PC-3 (cell line): ENCODE measurements at regions not wholly inside any gene's neighbourhood (a gene's known extent, or its start where the extent isn't known, plus 50 kb on each side); places are given as distances from the start of the nearest gene placed in this dataset.

Experiments used
- ATAC-seq: fragments of 200-7000 bp; cut with Tn5 transposase; 2 replicates; pipeline ENCODE4 v1.9.1; 2020; ENCODE audit warnings: mild to moderate bottlenecking, moderate library complexity
- BruUV-seq: library from RNA; stranded (reverse); fragments of 400-500 nt; replicated peaks from 2 replicates; lab custom pipeline; 2021; lab: Mats Ljungman, UMichigan
- CTCF ChIA-PET: fragments of 300-600 bp; sonication (Branson Sonifier 250); formaldehyde crosslinking; loops from one replicate; lab custom pipeline; 2022; ENCODE audit warnings: antibody characterized with exemption; lab: Charles Lee
- POLR2A ChIA-PET: fragments of 300-600 bp; sonication (Branson Sonifier 250); formaldehyde crosslinking; loops from one replicate; lab custom pipeline; 2022; ENCODE audit warnings: antibody characterized with exemption; ENCODE audit not compliant: unreplicated experiment; lab: Charles Lee
- DNase-seq: peaks from one replicate; pipeline ENCODE4 v3.0.0-alpha.2; 2015
- H2AFZ ChIP-seq: fragments of 300-600 bp; sonication (generic); 2 replicates; pipeline ENCODE4 v1.6.0; 2016; ENCODE audit warnings: antibody characterized with exemption, low read length
- H3F3A ChIP-seq: fragments of 300-600 bp; sonication (generic); one replicate; pipeline ENCODE4 v1.6.0; 2017; ENCODE audit warnings: antibody characterized with exemption, low read length, control low read depth, mild to moderate bottlenecking; ENCODE audit not compliant: unreplicated experiment
- H3K27ac ChIP-seq: fragments of 300-600 bp; sonication (generic); 2 replicates; pipeline ENCODE4 v1.5.1; 2016; ENCODE audit warnings: mild to moderate bottlenecking, low read length
- H3K27me3 ChIP-seq: fragments of 300-600 bp; sonication (generic); 2 replicates; pipeline ENCODE4 v1.6.1; 2016; ENCODE audit warnings: low read length, mixed read lengths
- H3K36me3 ChIP-seq: fragments of 300-600 bp; sonication (generic); 2 replicates; pipeline ENCODE4 v1.6.1; 2016; ENCODE audit warnings: low read depth, mixed run types, low read length, mixed read lengths
- H3K4me1 ChIP-seq: fragments of 300-600 bp; sonication (generic); 2 replicates; pipeline ENCODE4 v1.5.1; 2016; ENCODE audit warnings: low read length; ENCODE audit not compliant: insufficient read depth
- H3K4me2 ChIP-seq: fragments of 300-600 bp; sonication (generic); 2 replicates; pipeline ENCODE4 v1.6.0; 2016; ENCODE audit warnings: low read length
- H3K4me3 ChIP-seq: fragments of 300-600 bp; sonication (generic); 2 replicates; pipeline ENCODE4 v1.5.1; 2016; ENCODE audit warnings: mild to moderate bottlenecking, low read length, mixed read lengths
- H3K79me2 ChIP-seq: fragments of 300-600 bp; sonication (generic); 2 replicates; pipeline ENCODE4 v1.6.1; 2017; ENCODE audit warnings: low read length, mixed read lengths
- H3K9ac ChIP-seq: fragments of 300-600 bp; sonication (generic); 2 replicates; pipeline ENCODE4 v1.6.0; 2016; ENCODE audit warnings: mild to moderate bottlenecking, low read length
- H3K9me2 ChIP-seq: fragments of 300-600 bp; sonication (generic); replicated peaks from 2 replicates; pipeline ENCODE4 v1.6.1; 2016; ENCODE audit warnings: mixed run types, low read length, mixed read lengths
- H3K9me3 ChIP-seq: fragments of 300-600 bp; sonication (generic); 2 replicates; pipeline ENCODE4 v1.6.1; 2016; ENCODE audit warnings: low read length, mixed read lengths
- H4K20me1 ChIP-seq: fragments of 300-600 bp; sonication (generic); 2 replicates; pipeline ENCODE4 v1.6.1; 2016; ENCODE audit warnings: low read length, mixed read lengths
- EZH2 ChIP-seq: fragments of 300-600 bp; sonication (generic); IDR thresholded peaks from one replicate; pipeline ENCODE4 v1.6.1; 2017; ENCODE audit warnings: antibody characterized with exemption, mild to moderate bottlenecking, low read length; ENCODE audit not compliant: unreplicated experiment
- EZH2phosphoT487 ChIP-seq: fragments of 300-600 bp; sonication (generic); IDR thresholded peaks from 2 replicates; pipeline ENCODE4 v1.6.1; 2018; ENCODE audit warnings: mild to moderate bottlenecking, antibody characterized with exemption, low read length, borderline replicate concordance
- intact Hi-C: fragments of 100-400 bp; cut with micrococcal nuclease; formaldehyde crosslinking; loops from 2 replicates; pipeline ENCODE4 v1.9.0; 2023
- TF ChIP-seq, protein P1 (sequence below): fragments of 300-600 bp; sonication (generic); conservative IDR thresholded peaks from 2 replicates; pipeline ENCODE4 v1.5.1; 2017; ENCODE audit warnings: antibody characterized with exemption, low read depth, mild to moderate bottlenecking, low read length

- no peaks in the 10 kb centered on the region for H3K27me3 ChIP-seq
- H3K4me3 ChIP-seq: no peak overlapping the region
- H3K27ac ChIP-seq: no peak overlapping the region
- no peaks in the 10 kb centered on the region for H3K79me2 ChIP-seq
- intact Hi-C loops: no loop called here
- ChIA-PET POLR2A (no interaction called here), CTCF (no interaction called here)
- ATAC-seq: no peak
- H3K9ac ChIP-seq: no peak overlapping the region
- TF ChIP-seq EZH2 (no peak), EZH2phosphoT487 (no peak)
- TF ChIP-seq, protein P1, sequence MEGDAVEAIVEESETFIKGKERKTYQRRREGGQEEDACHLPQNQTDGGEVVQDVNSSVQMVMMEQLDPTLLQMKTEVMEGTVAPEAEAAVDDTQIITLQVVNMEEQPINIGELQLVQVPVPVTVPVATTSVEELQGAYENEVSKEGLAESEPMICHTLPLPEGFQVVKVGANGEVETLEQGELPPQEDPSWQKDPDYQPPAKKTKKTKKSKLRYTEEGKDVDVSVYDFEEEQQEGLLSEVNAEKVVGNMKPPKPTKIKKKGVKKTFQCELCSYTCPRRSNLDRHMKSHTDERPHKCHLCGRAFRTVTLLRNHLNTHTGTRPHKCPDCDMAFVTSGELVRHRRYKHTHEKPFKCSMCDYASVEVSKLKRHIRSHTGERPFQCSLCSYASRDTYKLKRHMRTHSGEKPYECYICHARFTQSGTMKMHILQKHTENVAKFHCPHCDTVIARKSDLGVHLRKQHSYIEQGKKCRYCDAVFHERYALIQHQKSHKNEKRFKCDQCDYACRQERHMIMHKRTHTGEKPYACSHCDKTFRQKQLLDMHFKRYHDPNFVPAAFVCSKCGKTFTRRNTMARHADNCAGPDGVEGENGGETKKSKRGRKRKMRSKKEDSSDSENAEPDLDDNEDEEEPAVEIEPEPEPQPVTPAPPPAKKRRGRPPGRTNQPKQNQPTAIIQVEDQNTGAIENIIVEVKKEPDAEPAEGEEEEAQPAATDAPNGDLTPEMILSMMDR: no peak
- no peaks in the 10 kb centered on the region for H3K4me1 ChIP-seq
- H4K20me1 ChIP-seq: no peaks in the 10 kb centered on the region
- H3K36me3 ChIP-seq: no peaks in the 10 kb centered on the region
- DNase-seq: no peak
- H3K9me2 ChIP-seq: no peaks in the 10 kb centered on the region
- H3K4me2 ChIP-seq: no peak overlapping the region
- no peak overlapping the region for H2AFZ ChIP-seq
- H3F3A ChIP-seq: no peaks in the 10 kb centered on the region
- H3K9me3 ChIP-seq: no peaks in the 10 kb centered on the region
- BruUV-seq: no TSS peak
These were observed 100.6 kb upstream of the ELMO1 start for GRCh38 chr7:37549076-37549931.

DNA sequence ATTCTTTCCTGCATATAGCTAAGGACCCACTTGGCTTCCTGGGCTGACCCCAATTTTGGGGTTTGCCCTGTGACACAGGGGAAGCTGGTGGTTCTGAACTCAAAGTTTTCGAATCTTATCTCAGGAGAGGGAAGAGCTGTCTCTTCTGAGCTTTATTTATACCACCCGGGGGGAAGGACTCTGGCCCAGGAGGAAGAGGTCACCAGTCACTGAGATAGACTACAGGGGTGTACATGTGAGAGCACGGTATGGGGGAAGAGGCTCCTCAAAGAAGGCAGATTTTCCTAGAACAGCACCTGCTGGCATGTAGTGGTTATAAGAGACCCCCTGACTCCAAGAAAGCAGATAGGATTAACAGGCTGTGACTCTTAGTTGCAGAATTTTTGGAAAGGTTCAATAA lies 101.8 kb upstream of the ELMO1 start:
- ATAC-seq: no peak

More for the DNA sequence above, 101.8 kb upstream of the ELMO1 start:
- Histone ChIP-seq H3K4me3 (no peak overlapping the region), H3K27me3 (no peaks in the 10 kb centered on the region), H3K4me2 (no peak overlapping the region), H3K27ac (no peak overlapping the region), H3K79me2 (no peaks in the 10 kb centered on the region), H3K9me3 (no peaks in the 10 kb centered on the region), H2AFZ (no peak overlapping the region), H3K36me3 (no peaks in the 10 kb centered on the region), H3K4me1 (no peaks in the 10 kb centered on the region), H4K20me1 (no peaks in the 10 kb centered on the region), H3F3A (no peaks in the 10 kb centered on the region), H3K9ac (no peak overlapping the region), H3K9me2 (no peaks in the 10 kb centered on the region)
- no TSS peak for BruUV-seq
- CTCF ChIA-PET: no interaction called here
- intact Hi-C loops: no loop called here
- no peak for TF ChIP-seq EZH2
- TF ChIP-seq, protein P1: no peak
- TF ChIP-seq EZH2phosphoT487: no peak
- DNase-seq: no peak
- POLR2A ChIA-PET: no interaction called here
